K562 (cell line): ENCODE measurements at regions not wholly inside any gene's neighbourhood (a gene's known extent, or its start where the extent isn't known, plus 50 kb on each side); places are given as distances from the start of the nearest gene placed in this dataset.

Experiments
- ATAC-seq: fragments of 200-7000 bp; cut with Tn5 transposase; 3 replicates; pipeline ENCODE4 v1.9.1; 2020; ENCODE audit warnings: moderate library complexity
- BruUV-seq: library from RNA; stranded (reverse); fragments of 400-500 nt; replicated peaks from 2 replicates; lab custom pipeline; 2021; lab: Mats Ljungman, UMichigan
- CTCF ChIA-PET: fragments of 300-600 bp; formaldehyde crosslinking; extraction: SDS; loops from one replicate; lab custom pipeline; 2021; ENCODE audit warnings: low intra/inter-chr PET ratio; lab: Yijun Ruan, JAX
- POLR2A ChIA-PET: fragments of 300-600, 350-650 bp; sonication (Branson Sonifier 250); formaldehyde crosslinking; extraction: SDS; loops from one replicate; lab custom pipeline; 2021; ENCODE audit warnings: antibody characterized with exemption, inconsistent platforms; lab: Yijun Ruan, JAX
- DNase-seq, 4 experiments: peaks; one replicate each; pipeline versions ENCODE4 v3.0.0 to v3.0.0-alpha.2; 2011 to 2018; ENCODE audit warnings: low spot score in 3 of 4, mixed read lengths in 3 of 4; ENCODE audit errors: extremely low read depth in 1 of 4
- FAIRE-seq: peaks from 2 replicates; lab custom pipeline; 2011; peaks lifted over from hg19 to GRCh38; lab: Jason Lieb, UNC
- H2AFZ ChIP-seq: 2 replicates; pipeline ENCODE4 v1.6.0; 2011; ENCODE audit warnings: low read depth, low read length, control low read depth, inconsistent platforms
- H3K27ac ChIP-seq: fragments of 200-600 bp; 3 replicates; pipeline ENCODE4 v1.8.0; 2011; ENCODE audit warnings: low read depth, mild to moderate bottlenecking, control low read depth, inconsistent platforms, low read length, moderate library complexity, mixed read lengths; ENCODE audit errors: extremely low read depth
- H3K27me3 ChIP-seq, 2 experiments: fragments of 300-600 bp in 1 of 2; 2 replicates in 1 of 2; 3 replicates in 1 of 2; pipeline versions ENCODE4 v1.6.0 to v1.8.0; 2011; ENCODE audit warnings: inconsistent platforms in 2 of 2, low read length in 2 of 2, mild to moderate bottlenecking in 1 of 2, mixed read lengths in 1 of 2, moderate library complexity in 1 of 2; ENCODE audit not compliant: control insufficient read depth in 2 of 2, insufficient read depth in 2 of 2
- H3K36me3 ChIP-seq: fragments of 300-600 bp; 3 replicates; pipeline ENCODE4 v1.8.0; 2011; ENCODE audit warnings: mild to moderate bottlenecking, low read length, inconsistent platforms; ENCODE audit not compliant: control insufficient read depth, insufficient read depth
- H3K4me1 ChIP-seq, 2 experiments: fragments of 200-600 bp in 1 of 2; replicated peaks in 1 of 2; 2 replicates in 1 of 2; 3 replicates in 1 of 2; pipeline versions ENCODE4 v1.5.1 to v1.8.0; 2011; ENCODE audit warnings: inconsistent platforms in 2 of 2, low read length in 2 of 2, mild to moderate bottlenecking in 1 of 2, mixed read lengths in 1 of 2, moderate library complexity in 1 of 2; ENCODE audit not compliant: control insufficient read depth in 2 of 2, insufficient read depth in 2 of 2
- H3K4me2 ChIP-seq: 2 replicates; pipeline ENCODE4 v1.6.1; 2011; ENCODE audit warnings: low read length, control low read depth, inconsistent platforms, mixed read lengths; ENCODE audit not compliant: insufficient read depth
- H3K4me3 ChIP-seq: fragments of 200-600 bp; sonication (generic), shearing (Covaris generic); 2 replicates; pipeline ENCODE4 v1.5.1; 2016; ENCODE audit warnings: control low read depth, inconsistent platforms
- H3K79me2 ChIP-seq: fragments of 200-600 bp; 3 replicates; pipeline ENCODE4 v1.8.0; 2011; ENCODE audit warnings: low read length, inconsistent platforms; ENCODE audit not compliant: control insufficient read depth, insufficient read depth
- H3K9ac ChIP-seq, 2 experiments: 2 replicates each; pipeline versions ENCODE4 v1.6.0 to v1.6.1; 2011; ENCODE audit warnings: low read depth in 2 of 2, low read length in 2 of 2, control low read depth in 1 of 2, inconsistent platforms in 1 of 2, mild to moderate bottlenecking in 1 of 2, mixed read lengths in 1 of 2; ENCODE audit not compliant: insufficient read depth in 1 of 2
- H3K9me1 ChIP-seq: one replicate; pipeline ENCODE4 v1.6.0; 2011; ENCODE audit warnings: inconsistent platforms, mild to moderate bottlenecking, low read length, moderate library complexity; ENCODE audit not compliant: control insufficient read depth, insufficient read depth
- H3K9me3 ChIP-seq: replicated peaks from 2 replicates; pipeline ENCODE4 v1.5.1; 2011; ENCODE audit warnings: low read depth, low read length, inconsistent platforms; ENCODE audit not compliant: control insufficient read depth, insufficient read depth
- H4K20me1 ChIP-seq: replicated peaks from 2 replicates; pipeline ENCODE4 v1.6.1; 2011; ENCODE audit warnings: low read length, inconsistent platforms, mixed read lengths; ENCODE audit not compliant: control insufficient read depth, insufficient read depth
- CBFA2T3 ChIP-seq: fragments of 450-650 bp; IDR thresholded peaks from 2 replicates; pipeline ENCODE4 v1.6.1; 2017
- PHB2 ChIP-seq: fragments of 450-650 bp; IDR thresholded peaks from 2 replicates; pipeline ENCODE4 v1.6.1; 2017; ENCODE audit warnings: low read depth
- RCOR1 ChIP-seq, 2 experiments: IDR thresholded peaks; 2 replicates each; pipeline ENCODE4 v1.6.1; 2012; ENCODE audit warnings: low read depth in 2 of 2, low read length in 2 of 2, borderline replicate concordance in 1 of 2, improper control_type of control experiment in 1 of 2
- TAL1 ChIP-seq: fragments of 450-650 bp; IDR thresholded peaks from 2 replicates; pipeline ENCODE4 v1.6.1; 2016; ENCODE audit warnings: mild to moderate bottlenecking
- TCF3 ChIP-seq: sonication (generic); formaldehyde crosslinking; IDR thresholded peaks from 2 replicates; pipeline ENCODE4 v1.4.0; 2020; ENCODE audit warnings: mild to moderate bottlenecking, missing genetic modification reagents
- TEAD1 ChIP-seq, 2 experiments: fragments of 450-650 bp in 1 of 2; sonication (generic) in 1 of 2; formaldehyde crosslinking; IDR thresholded peaks; 2 replicates each; pipeline versions ENCODE4 v1.4.0 to v1.8.0; 2020 to 2022; ENCODE audit warnings: mild to moderate bottlenecking in 2 of 2, missing genetic modification reagents in 1 of 2
- ZC3H4 ChIP-seq: sonication (generic); formaldehyde crosslinking; IDR thresholded peaks from 2 replicates; pipeline ENCODE4 v1.9.0; 2021; ENCODE audit warnings: missing genetic modification reagents, borderline replicate concordance
- ZFP30 ChIP-seq: fragments of 250-450 bp; sonication (Bioruptor Pico); IDR thresholded peaks from 2 replicates; pipeline ENCODE4 v1.8.0; 2022; ENCODE audit warnings: moderate library complexity, mild to moderate bottlenecking, inconsistent platforms, borderline replicate concordance
- WGBS: fragments of 100-300 bp; shearing (Covaris generic); methylation state at CpG from one replicate; pipeline ENCODE4 v1.1.6; 2016; ENCODE audit warnings: low coverage, mixed read lengths; ENCODE audit not compliant: insufficient coverage; ENCODE audit errors: missing lambda C conversion rate; 5-methylcytosine and 5-hydroxymethylcytosine counted together
- in situ Hi-C: fragments of 300-500 bp; cut with MboI; formaldehyde crosslinking; loops from 4 replicates; pipeline ENCODE4 v1.15.0; 2018; ENCODE audit warnings: inconsistent platforms, mixed read lengths
- intact Hi-C: fragments of 100-400 bp; cut with micrococcal nuclease; formaldehyde crosslinking; loops from 2 replicates; pipeline ENCODE4 v1.14.2; 2022

DNA sequence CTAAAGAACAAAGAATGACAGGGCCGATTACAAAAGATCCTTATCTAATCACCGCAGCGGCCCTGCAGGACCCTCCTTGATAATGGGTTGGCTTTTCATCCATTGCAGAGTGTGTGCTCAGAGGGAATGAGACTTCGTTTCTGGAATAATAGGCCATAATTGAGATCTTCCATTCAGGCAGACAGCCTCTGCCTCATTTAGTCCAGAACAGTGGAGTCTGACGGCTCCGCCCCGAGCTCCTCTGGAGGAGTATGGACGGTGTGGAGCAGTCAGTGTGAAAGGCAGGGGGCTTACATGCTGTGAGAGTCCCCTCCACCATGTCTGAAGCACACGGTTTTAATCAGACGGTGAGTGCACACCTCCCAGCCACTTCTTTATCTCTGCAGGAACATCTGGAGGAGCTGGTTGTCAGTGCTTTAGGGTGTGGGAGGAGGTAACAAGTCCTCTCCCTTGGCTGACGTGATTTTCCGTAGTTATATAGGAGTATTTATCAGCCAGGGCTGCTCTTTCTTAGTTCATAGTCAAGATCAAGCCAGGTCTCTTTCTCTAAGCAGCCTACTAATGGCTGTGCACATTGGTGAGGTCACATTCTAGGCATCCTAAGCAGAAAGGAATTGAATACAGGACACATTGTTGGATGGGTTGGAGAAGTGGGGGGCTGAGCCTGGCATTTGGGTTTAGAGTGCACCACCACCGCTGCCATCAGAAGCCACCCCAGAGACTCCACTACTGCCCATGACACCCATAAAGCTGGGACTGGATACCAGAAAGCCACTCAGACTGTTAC lies 1477.9 kb downstream of the TBC1D22A start:
- WGBS: 0% methylated on average over 13 of the region's 13 CpGs
- in situ Hi-C loops (no loop called here), intact Hi-C loops (no loop called here)
- peaks cover 0 to 11% of the 10 kb centered on the region in 2 experiments; a peak in 3 of 5 replicates for H3K27me3 ChIP-seq
- no peak overlapping the region for H3K9ac ChIP-seq
- ATAC-seq (no peak), DNase-seq (peak in 3 of 4 experiments; percentile 10 to 18 (median 16)), FAIRE-seq (no peak)
- no peak overlapping the region for H3K4me2 ChIP-seq
- ChIA-PET CTCF (no interaction called here), POLR2A (no interaction called here)
- H4K20me1 ChIP-seq: no peaks in the 10 kb centered on the region
- peak; percentile 32; the same call in 1 of the 2 replicates for TF ChIP-seq TCF3 (CRISPR knock-in tag)
- peak in 1 of 2 experiments; percentile 43; a peak in 1 of 4 replicates for TF ChIP-seq RCOR1 (IDR thresholded peaks at IDR 0.05; ENCODE audit: borderline replicate concordance in 1 of 2, low read depth in 2 of 2, low read length in 2 of 2)
- no peak for TF ChIP-seq PHB2
- TF ChIP-seq ZC3H4 (CRISPR knock-in tag): no peak
- TF ChIP-seq ZFP30: no peak
- peak; percentile 46 for TF ChIP-seq CBFA2T3
- peak; percentile 34; the same call in 1 of the 2 replicates for TF ChIP-seq TAL1
- no peak for TF ChIP-seq TEAD1 (CRISPR knock-in tag; IDR thresholded peaks at IDR 0.05)
- no peak overlapping the region for H2AFZ ChIP-seq
- no peaks in the 10 kb centered on the region for H3K79me2 ChIP-seq
- H3K9me1 ChIP-seq: no peaks in the 10 kb centered on the region
- no peak overlapping the region for H3K4me3 ChIP-seq
- H3K27ac ChIP-seq: no peak overlapping the region
- no peaks in the 10 kb centered on the region for H3K9me3 ChIP-seq
- no TSS peak for BruUV-seq
- no peaks in the 10 kb centered on the region; a peak in 1 of 5 replicates for H3K4me1 ChIP-seq
- H3K36me3 ChIP-seq: no peaks in the 10 kb centered on the region
